SU-DHL-6 (cell line): ENCODE measurements at regions not wholly inside any gene's neighbourhood (a gene's known extent, or its start where the extent isn't known, plus 50 kb on each side); places are given as distances from the start of the nearest gene placed in this dataset.

ENCODE experiments used
- H2AFZ ChIP-seq: fragments of 200-600 bp; sonication (generic); 2 replicates; pipeline ENCODE4 v1.6.1; 2014; ENCODE audit warnings: low read depth, mild to moderate bottlenecking, moderate library complexity, mixed read lengths, antibody characterized with exemption, low read length; ENCODE audit not compliant: severe bottlenecking
- H3F3A ChIP-seq: fragments of 200-600 bp; shearing (Covaris generic); 2 replicates; pipeline ENCODE4 v1.6.0; 2016; ENCODE audit warnings: antibody characterized with exemption, mild to moderate bottlenecking; ENCODE audit not compliant: insufficient read depth
- H3K27ac ChIP-seq: fragments of 200-600 bp; sonication (generic); 2 replicates; pipeline ENCODE4 v1.5.1; 2016; ENCODE audit warnings: low read depth, mild to moderate bottlenecking, low read length, moderate library complexity, mixed read lengths
- H3K27me3 ChIP-seq: fragments of 200-600 bp; sonication (generic), shearing (Covaris generic); 2 replicates; pipeline ENCODE4 v1.6.0; 2014; ENCODE audit warnings: mild to moderate bottlenecking, low read length
- H3K36me3 ChIP-seq: fragments of 200-600 bp; sonication (generic); 2 replicates; pipeline ENCODE4 v1.6.1; 2014; ENCODE audit warnings: mild to moderate bottlenecking, low read length, mixed read lengths
- H3K4me2 ChIP-seq: fragments of 300-600, 200-600 bp; shearing (Covaris generic), sonication (generic); 2 replicates; pipeline ENCODE4 v1.6.0; 2014; ENCODE audit warnings: low read length, low read depth, mild to moderate bottlenecking; ENCODE audit not compliant: poor library complexity, severe bottlenecking
- H3K4me3 ChIP-seq: fragments of 200-600 bp; sonication (generic); 2 replicates; pipeline ENCODE4 v1.5.1; 2014; ENCODE audit warnings: antibody characterized with exemption, low read length, mild to moderate bottlenecking, mixed read lengths; ENCODE audit not compliant: insufficient read depth, poor library complexity, severe bottlenecking
- H3K79me2 ChIP-seq: fragments of 200-600 bp; sonication (generic); 2 replicates; pipeline ENCODE4 v1.6.1; 2014; ENCODE audit warnings: mild to moderate bottlenecking, low read length, moderate library complexity; ENCODE audit not compliant: insufficient read depth
- H3K9ac ChIP-seq: fragments of 200-600 bp; sonication (generic); 2 replicates; pipeline ENCODE4 v1.7.0; 2014; ENCODE audit warnings: mild to moderate bottlenecking, low read length
- H3K9me2 ChIP-seq: fragments of 200-600 bp; sonication (generic); replicated peaks from 2 replicates; pipeline ENCODE4 v1.6.1; 2014; ENCODE audit warnings: low read length; ENCODE audit not compliant: insufficient read depth
- H3K9me3 ChIP-seq: fragments of 200-600 bp; sonication (generic); 2 replicates; pipeline ENCODE4 v1.6.1; 2014; ENCODE audit warnings: low read length, mixed read lengths; ENCODE audit not compliant: insufficient read depth
- H4K20me1 ChIP-seq: fragments of 200-600 bp; sonication (generic); 2 replicates; pipeline ENCODE4 v1.6.1; 2014; ENCODE audit warnings: low read depth, mild to moderate bottlenecking, antibody characterized with exemption, low read length, moderate library complexity, mixed read lengths
- EZH2phosphoT487 ChIP-seq: fragments of 200-600 bp; sonication (generic), shearing (Covaris generic); conservative IDR thresholded peaks from 2 replicates; pipeline ENCODE4 v1.6.1; 2018; ENCODE audit warnings: mild to moderate bottlenecking, antibody characterized with exemption, low read length, moderate library complexity, mixed read lengths
- TF ChIP-seq, protein P1 (sequence below): fragments of 200-600 bp; sonication (generic); IDR thresholded peaks from one replicate; pipeline ENCODE4 v1.5.1; 2017; ENCODE audit warnings: antibody characterized with exemption, mild to moderate bottlenecking, low read length, moderate library complexity; ENCODE audit not compliant: insufficient read depth, poor library complexity, severe bottlenecking

DNA sequence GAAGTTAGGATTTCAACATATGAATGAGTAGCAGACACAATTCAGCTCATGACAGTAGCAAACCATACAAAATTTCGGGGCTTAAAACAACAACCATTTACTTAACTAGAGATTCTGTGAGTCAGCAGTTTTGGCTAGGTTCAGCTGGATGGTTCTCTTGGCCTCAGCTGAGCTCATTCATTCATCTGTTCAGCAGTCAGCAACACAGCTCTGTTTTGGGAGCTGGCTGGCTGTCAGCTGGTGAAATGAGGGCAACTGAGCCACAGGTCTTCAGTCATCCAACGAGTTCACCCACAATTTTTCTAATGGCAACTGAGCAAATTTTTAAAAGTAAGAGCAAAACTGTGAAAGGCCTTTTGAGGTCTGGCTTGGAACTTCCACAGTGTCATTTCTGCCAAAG lies 2005.1 kb upstream of the AGA start:
- H3K79me2 ChIP-seq: no peaks in the 10 kb centered on the region
- H3K4me3 ChIP-seq: no peak overlapping the region
- no peak overlapping the region for H3K9ac ChIP-seq
- no peak overlapping the region for H3K27ac ChIP-seq
- no peaks in the 10 kb centered on the region for H3K36me3 ChIP-seq
- H3K9me2 ChIP-seq: no peaks in the 10 kb centered on the region
- H3K27me3 ChIP-seq: no peaks in the 10 kb centered on the region
- TF ChIP-seq, protein P1, sequence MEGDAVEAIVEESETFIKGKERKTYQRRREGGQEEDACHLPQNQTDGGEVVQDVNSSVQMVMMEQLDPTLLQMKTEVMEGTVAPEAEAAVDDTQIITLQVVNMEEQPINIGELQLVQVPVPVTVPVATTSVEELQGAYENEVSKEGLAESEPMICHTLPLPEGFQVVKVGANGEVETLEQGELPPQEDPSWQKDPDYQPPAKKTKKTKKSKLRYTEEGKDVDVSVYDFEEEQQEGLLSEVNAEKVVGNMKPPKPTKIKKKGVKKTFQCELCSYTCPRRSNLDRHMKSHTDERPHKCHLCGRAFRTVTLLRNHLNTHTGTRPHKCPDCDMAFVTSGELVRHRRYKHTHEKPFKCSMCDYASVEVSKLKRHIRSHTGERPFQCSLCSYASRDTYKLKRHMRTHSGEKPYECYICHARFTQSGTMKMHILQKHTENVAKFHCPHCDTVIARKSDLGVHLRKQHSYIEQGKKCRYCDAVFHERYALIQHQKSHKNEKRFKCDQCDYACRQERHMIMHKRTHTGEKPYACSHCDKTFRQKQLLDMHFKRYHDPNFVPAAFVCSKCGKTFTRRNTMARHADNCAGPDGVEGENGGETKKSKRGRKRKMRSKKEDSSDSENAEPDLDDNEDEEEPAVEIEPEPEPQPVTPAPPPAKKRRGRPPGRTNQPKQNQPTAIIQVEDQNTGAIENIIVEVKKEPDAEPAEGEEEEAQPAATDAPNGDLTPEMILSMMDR: no peak
- no peak overlapping the region for H2AFZ ChIP-seq
- no peak overlapping the region for H3K4me2 ChIP-seq
- no peaks in the 10 kb centered on the region for H3K9me3 ChIP-seq
- no peaks in the 10 kb centered on the region for H4K20me1 ChIP-seq
- no peaks in the 10 kb centered on the region for H3F3A ChIP-seq

GRCh38 chr4:179465131-179465797 lies 2023.0 kb upstream of the AGA start:
- Histone ChIP-seq H3K9ac (no peak overlapping the region), H4K20me1 (no peaks in the 10 kb centered on the region), H3K4me3 (no peak overlapping the region), H3F3A (no peaks in the 10 kb centered on the region), H3K27me3 (no peaks in the 10 kb centered on the region), H3K9me2 (no peaks in the 10 kb centered on the region), H3K27ac (no peak overlapping the region), H2AFZ (no peak overlapping the region), H3K4me2 (no peak overlapping the region), H3K79me2 (no peaks in the 10 kb centered on the region), H3K9me3 (no peaks in the 10 kb centered on the region), H3K36me3 (no peaks in the 10 kb centered on the region)
- TF ChIP-seq, protein P1: no peak
- no peak for TF ChIP-seq EZH2phosphoT487

GRCh38 chr4:179467878-179468277 lies 2025.6 kb upstream of the AGA start:
- Histone ChIP-seq H3K9ac (no peak overlapping the region), H3K9me2 (no peaks in the 10 kb centered on the region), H3K36me3 (no peaks in the 10 kb centered on the region), H3K4me2 (no peak overlapping the region), H4K20me1 (no peaks in the 10 kb centered on the region), H3K4me3 (no peak overlapping the region), H3K27ac (no peak overlapping the region), H3F3A (no peaks in the 10 kb centered on the region), H3K79me2 (no peaks in the 10 kb centered on the region), H2AFZ (no peak overlapping the region), H3K27me3 (no peaks in the 10 kb centered on the region), H3K9me3 (no peaks in the 10 kb centered on the region)
- TF ChIP-seq, protein P1: no peak
- no peak for TF ChIP-seq EZH2phosphoT487
